ENCODE measurements at regions not wholly inside any gene's neighbourhood (a gene's known extent, or its start where the extent isn't known, plus 50 kb on each side); places are given as distances from the start of the nearest gene placed in this dataset.

GRCh38 chr10:121041906-121042305 lies 190.7 kb downstream of the WDR11 start:
- CTCF ChIA-PET, result no interaction called here
- H3K9ac ChIP-seq (ENCODE audit: low read length), result no peak overlapping the region
- Mint-ChIP-seq H3K4me1 (no peaks in the 10 kb centered on the region), H3K27ac (no peak overlapping the region), H3K9me3 (ENCODE audit: insufficient read depth) (no peaks in the 10 kb centered on the region), H3K4me3 (no peak overlapping the region), H3K27me3 (peaks cover 6% of the 10 kb centered on the region)
- intact Hi-C loops (cut with micrococcal nuclease), result no loop called here
- H3K79me2 ChIP-seq (ENCODE audit: control insufficient read depth, insufficient read depth, low read length), result no peaks in the 10 kb centered on the region
- H4K20me1 ChIP-seq (ENCODE audit: control insufficient read depth, insufficient read depth, low read length, poor library complexity, severe bottlenecking), result no peaks in the 10 kb centered on the region
- no peaks in the 10 kb centered on the region for H3K4me1 ChIP-seq (ENCODE audit: control insufficient read depth in 2 of 2, insufficient read depth in 2 of 2, low read length in 2 of 2)
- DNase-seq (no peak), ATAC-seq (ENCODE audit: low read depth) (no peak)
- H3K9me3 ChIP-seq (ENCODE audit: control extremely low read depth in 1 of 3, control insufficient read depth in 2 of 3, insufficient read depth in 1 of 3, low read length in 2 of 3), result peaks cover 0 to 3% (median 0%) of the 10 kb centered on the region in 3 donors
- H3K27me3 ChIP-seq (replicated peaks in 1 of 4; ENCODE audit: control extremely low read depth in 1 of 4, control insufficient read depth in 3 of 4, insufficient read depth in 4 of 4, low read length in 3 of 4), result no peaks in the 10 kb centered on the region
- POLR2A ChIA-PET, result no interaction called here
- H3K27ac ChIP-seq (ENCODE audit: low read length in 2 of 2), result no peak overlapping the region
- no peak overlapping the region for H2AFZ ChIP-seq (ENCODE audit: insufficient read depth, low read depth, low read length, poor library complexity, severe bottlenecking)
- 86% methylated on average over 1 of the region's 3 CpGs for WGBS (ENCODE audit: insufficient coverage)
- H3K4me2 ChIP-seq (replicated peaks; ENCODE audit: low read depth, low read length, poor library complexity, severe bottlenecking), result no peak overlapping the region
- H3K36me3 ChIP-seq (replicated peaks in 1 of 2; ENCODE audit: control extremely low read depth in 1 of 2, control insufficient read depth in 1 of 2, extremely low read depth in 1 of 2, insufficient read depth in 2 of 2, low read length in 1 of 2), result no peaks in the 10 kb centered on the region
- no peak for TF ChIP-seq CTCF (IDR thresholded peaks at IDR 0.05)
- no peak for TF ChIP-seq EZH2 (IDR thresholded peaks at IDR 0.05; ENCODE audit: borderline replicate concordance, insufficient read depth, low read depth, low read length, poor library complexity, severe bottlenecking)
- no peak overlapping the region for H3K4me3 ChIP-seq (ENCODE audit: control extremely low read depth in 1 of 5, extremely low read depth in 1 of 5, insufficient read depth in 1 of 5, low read depth in 2 of 5, low read length in 4 of 5)

GRCh38 chr10:121042342-121042741 lies 191.2 kb downstream of the WDR11 start:
- WGBS (ENCODE audit: insufficient coverage), result 100% methylated on average over 1 of the region's 3 CpGs
- Mint-ChIP-seq H3K4me3 (no peak overlapping the region), H3K27me3 (peaks cover 6% of the 10 kb centered on the region), H3K27ac (no peak overlapping the region), H3K9me3 (ENCODE audit: insufficient read depth) (no peaks in the 10 kb centered on the region), H3K4me1 (no peaks in the 10 kb centered on the region)
- H4K20me1 ChIP-seq (ENCODE audit: control insufficient read depth, insufficient read depth, low read length, poor library complexity, severe bottlenecking), result no peaks in the 10 kb centered on the region
- H3K27ac ChIP-seq (ENCODE audit: low read length in 2 of 2), result no peak overlapping the region
- H3K9me3 ChIP-seq (ENCODE audit: control extremely low read depth in 1 of 3, control insufficient read depth in 2 of 3, insufficient read depth in 1 of 3, low read length in 2 of 3), result peaks cover 0 to 3% (median 0%) of the 10 kb centered on the region in 3 donors
- H3K4me2 ChIP-seq (replicated peaks; ENCODE audit: low read depth, low read length, poor library complexity, severe bottlenecking), result no peak overlapping the region
- intact Hi-C loops (cut with micrococcal nuclease), result no loop called here
- H3K4me3 ChIP-seq (ENCODE audit: control extremely low read depth in 1 of 5, extremely low read depth in 1 of 5, insufficient read depth in 1 of 5, low read depth in 2 of 5, low read length in 4 of 5), result no peak overlapping the region
- no peak overlapping the region for H3K9ac ChIP-seq (ENCODE audit: low read length)
- H3K79me2 ChIP-seq (ENCODE audit: control insufficient read depth, insufficient read depth, low read length), result no peaks in the 10 kb centered on the region
- no peak overlapping the region for H2AFZ ChIP-seq (ENCODE audit: insufficient read depth, low read depth, low read length, poor library complexity, severe bottlenecking)
- H3K36me3 ChIP-seq (replicated peaks in 1 of 2; ENCODE audit: control extremely low read depth in 1 of 2, control insufficient read depth in 1 of 2, extremely low read depth in 1 of 2, insufficient read depth in 2 of 2, low read length in 1 of 2), result no peaks in the 10 kb centered on the region
- POLR2A ChIA-PET, result no interaction called here
- no peaks in the 10 kb centered on the region for H3K4me1 ChIP-seq (ENCODE audit: control insufficient read depth in 2 of 2, insufficient read depth in 2 of 2, low read length in 2 of 2)
- H3K27me3 ChIP-seq (replicated peaks in 1 of 4; ENCODE audit: control extremely low read depth in 1 of 4, control insufficient read depth in 3 of 4, insufficient read depth in 4 of 4, low read length in 3 of 4), result no peaks in the 10 kb centered on the region
- TF ChIP-seq CTCF (IDR thresholded peaks at IDR 0.05) (no peak), EZH2 (IDR thresholded peaks at IDR 0.05; ENCODE audit: borderline replicate concordance, insufficient read depth, low read depth, low read length, poor library complexity, severe bottlenecking) (no peak)
- ATAC-seq (ENCODE audit: low read depth) (no peak), DNase-seq (no peak)
- CTCF ChIA-PET, result no interaction called here

All from B cell (primary cell).